Chondrocyte (in vitro differentiated cells): ENCODE measurements at regions not wholly inside any gene's neighbourhood (a gene's known extent, or its start where the extent isn't known, plus 50 kb on each side); places are given as distances from the start of the nearest gene placed in this dataset.

ENCODE experiments used
- DNase-seq: peaks from one replicate; pipeline ENCODE4 v3.0.0; 2021; ENCODE audit warnings: mixed read lengths, low spot score
- H3K27ac Mint-ChIP-seq: one replicate; pipeline ENCODE4 v1.8.0; 2021; ENCODE audit warnings: mild to moderate bottlenecking, moderate library complexity, mixed read lengths; ENCODE audit not compliant: unreplicated experiment
- H3K27me3 Mint-ChIP-seq: 2 replicates; pipeline ENCODE4 v1.8.0; 2021; ENCODE audit warnings: low read depth, mixed read lengths
- H3K36me3 Mint-ChIP-seq: 2 replicates; pipeline ENCODE4 v1.8.0; 2021; ENCODE audit warnings: low read depth, mixed read lengths
- H3K4me1 Mint-ChIP-seq: 2 replicates; pipeline ENCODE4 v1.8.0; 2021; ENCODE audit warnings: low read depth, mild to moderate bottlenecking, mixed read lengths
- H3K4me3 Mint-ChIP-seq: one replicate; pipeline ENCODE4 v1.8.0; 2021; ENCODE audit warnings: mild to moderate bottlenecking, moderate library complexity, mixed read lengths; ENCODE audit not compliant: unreplicated experiment
- H3K9me3 Mint-ChIP-seq: 2 replicates; pipeline ENCODE4 v1.8.0; 2021; ENCODE audit warnings: low read depth, mixed read lengths
- TF ChIP-seq, protein P1 (sequence below): fragments of 200-600 bp; sonication (generic); IDR thresholded peaks from 2 replicates; pipeline ENCODE4 v1.5.0; 2021; ENCODE audit warnings: antibody characterized with exemption, mild to moderate bottlenecking, moderate library complexity

DNA sequence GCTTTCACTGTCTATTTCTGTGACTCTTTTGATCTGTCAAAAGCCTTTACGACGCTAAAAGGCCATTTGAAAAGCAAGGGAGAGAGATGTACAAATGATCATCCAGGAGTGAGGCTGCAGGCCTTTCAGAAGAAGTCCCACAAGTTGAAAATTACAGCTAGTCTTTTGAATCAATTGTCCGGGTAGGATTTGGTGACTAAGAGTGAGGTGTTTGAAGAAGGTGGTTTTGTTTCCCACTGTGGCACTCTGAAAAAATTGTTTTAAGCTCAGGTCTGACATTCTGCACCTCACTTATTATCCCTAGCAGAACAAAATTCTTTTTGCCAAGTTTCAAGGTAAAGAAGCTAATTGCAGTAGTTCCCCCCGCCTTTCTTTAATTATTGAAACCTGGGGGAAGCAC is 50.8 kb upstream of the TMEM108 start:
- Mint-ChIP-seq H3K4me3 (no peak overlapping the region), H3K36me3 (no peaks in the 10 kb centered on the region), H3K9me3 (peaks cover 7% of the 10 kb centered on the region), H3K27ac (no peak overlapping the region), H3K4me1 (no peaks in the 10 kb centered on the region), H3K27me3 (peaks cover 20% of the 10 kb centered on the region)
- DNase-seq: no peak
- TF ChIP-seq, protein P1, sequence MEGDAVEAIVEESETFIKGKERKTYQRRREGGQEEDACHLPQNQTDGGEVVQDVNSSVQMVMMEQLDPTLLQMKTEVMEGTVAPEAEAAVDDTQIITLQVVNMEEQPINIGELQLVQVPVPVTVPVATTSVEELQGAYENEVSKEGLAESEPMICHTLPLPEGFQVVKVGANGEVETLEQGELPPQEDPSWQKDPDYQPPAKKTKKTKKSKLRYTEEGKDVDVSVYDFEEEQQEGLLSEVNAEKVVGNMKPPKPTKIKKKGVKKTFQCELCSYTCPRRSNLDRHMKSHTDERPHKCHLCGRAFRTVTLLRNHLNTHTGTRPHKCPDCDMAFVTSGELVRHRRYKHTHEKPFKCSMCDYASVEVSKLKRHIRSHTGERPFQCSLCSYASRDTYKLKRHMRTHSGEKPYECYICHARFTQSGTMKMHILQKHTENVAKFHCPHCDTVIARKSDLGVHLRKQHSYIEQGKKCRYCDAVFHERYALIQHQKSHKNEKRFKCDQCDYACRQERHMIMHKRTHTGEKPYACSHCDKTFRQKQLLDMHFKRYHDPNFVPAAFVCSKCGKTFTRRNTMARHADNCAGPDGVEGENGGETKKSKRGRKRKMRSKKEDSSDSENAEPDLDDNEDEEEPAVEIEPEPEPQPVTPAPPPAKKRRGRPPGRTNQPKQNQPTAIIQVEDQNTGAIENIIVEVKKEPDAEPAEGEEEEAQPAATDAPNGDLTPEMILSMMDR: no peak

DNA sequence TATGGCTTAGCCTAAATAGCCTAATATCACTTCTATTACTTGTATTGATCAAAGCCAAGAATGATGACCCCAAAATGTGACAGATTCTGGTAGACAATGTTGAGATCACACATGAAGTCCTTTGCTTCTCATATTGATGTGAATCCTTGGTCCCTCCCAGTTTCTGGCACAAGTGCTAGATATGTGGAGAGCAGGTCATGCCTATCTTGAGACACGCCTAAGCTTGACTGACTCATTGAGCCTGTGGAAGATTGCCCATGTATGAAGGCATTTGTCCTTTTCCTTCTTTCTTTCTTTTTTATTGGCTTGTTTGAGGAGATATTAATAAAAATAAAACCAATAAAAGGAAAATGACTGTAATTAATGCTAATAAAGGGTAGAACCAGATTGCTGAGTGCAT is 54.0 kb upstream of the TMEM108 start:
- DNase-seq: no peak
- peaks cover 19% of the 10 kb centered on the region for H3K27me3 Mint-ChIP-seq
- no peaks in the 10 kb centered on the region for H3K36me3 Mint-ChIP-seq
- TF ChIP-seq, protein P1: no peak
- H3K27ac Mint-ChIP-seq: no peak overlapping the region
- H3K9me3 Mint-ChIP-seq: peaks cover 10% of the 10 kb centered on the region
- H3K4me3 Mint-ChIP-seq: no peak overlapping the region
- H3K4me1 Mint-ChIP-seq: no peaks in the 10 kb centered on the region

DNA sequence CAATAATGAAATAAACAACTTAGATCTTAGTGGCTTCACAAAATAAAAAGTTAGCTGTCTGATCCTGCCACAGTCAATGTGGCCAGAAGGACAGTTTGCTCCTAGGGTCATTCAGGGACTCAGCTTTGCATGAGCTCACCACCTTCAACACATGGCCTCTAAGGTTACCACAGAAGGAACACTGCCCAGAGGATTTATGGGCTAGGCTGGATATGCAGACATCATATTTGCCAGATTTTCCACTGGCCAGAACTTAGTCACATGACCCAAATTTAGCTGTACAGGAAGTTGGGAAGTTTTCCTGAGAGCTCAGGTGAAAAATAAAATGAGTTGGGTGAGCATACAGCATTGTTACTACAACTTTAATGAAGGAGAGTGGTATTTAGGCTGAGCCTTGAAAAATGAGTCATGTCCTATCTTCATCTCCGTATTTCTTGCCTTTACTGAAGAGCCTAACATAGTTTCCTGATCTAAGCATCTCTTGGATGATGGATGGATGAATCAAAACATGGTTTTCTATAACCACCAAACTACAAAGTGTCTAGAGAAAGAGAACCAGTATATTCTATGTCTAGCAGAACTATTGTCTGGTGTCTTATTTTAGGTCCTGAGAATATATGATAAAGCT is 54.9 kb upstream of the TMEM108 start:
- TF ChIP-seq, protein P1: no peak
- H3K27me3 Mint-ChIP-seq: peaks cover 20% of the 10 kb centered on the region
- H3K4me1 Mint-ChIP-seq: no peaks in the 10 kb centered on the region
- no peaks in the 10 kb centered on the region for H3K36me3 Mint-ChIP-seq
- H3K27ac Mint-ChIP-seq: no peak overlapping the region
- peaks cover 10% of the 10 kb centered on the region for H3K9me3 Mint-ChIP-seq
- no peak for DNase-seq
- H3K4me3 Mint-ChIP-seq: no peak overlapping the region

DNA sequence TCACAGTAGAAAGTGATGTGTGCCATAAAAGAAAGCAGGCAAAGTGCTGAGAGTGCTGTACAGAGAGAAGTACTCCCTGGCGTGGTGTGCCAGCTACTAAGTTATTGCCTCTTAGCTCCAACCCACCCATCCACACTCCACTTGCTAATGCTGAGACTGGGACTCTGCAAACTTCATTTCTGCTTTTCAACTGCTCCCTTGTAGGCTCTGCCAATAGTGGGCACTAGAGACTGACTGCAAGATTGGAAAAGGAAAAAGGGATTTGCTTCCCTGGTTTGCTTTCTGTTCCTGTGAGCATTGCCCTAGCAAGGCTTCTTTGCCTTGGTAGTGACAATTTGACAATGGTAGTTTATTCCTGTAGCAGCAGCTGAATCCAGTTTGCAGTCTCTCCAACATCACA is 56.5 kb upstream of the TMEM108 start:
- DNase-seq: no peak
- H3K4me3 Mint-ChIP-seq: no peak overlapping the region
- H3K9me3 Mint-ChIP-seq: peaks cover 6% of the 10 kb centered on the region
- no peak overlapping the region for H3K27ac Mint-ChIP-seq
- TF ChIP-seq, protein P1: no peak
- no peaks in the 10 kb centered on the region for H3K36me3 Mint-ChIP-seq
- H3K27me3 Mint-ChIP-seq: peaks cover 17% of the 10 kb centered on the region
- no peaks in the 10 kb centered on the region for H3K4me1 Mint-ChIP-seq

DNA sequence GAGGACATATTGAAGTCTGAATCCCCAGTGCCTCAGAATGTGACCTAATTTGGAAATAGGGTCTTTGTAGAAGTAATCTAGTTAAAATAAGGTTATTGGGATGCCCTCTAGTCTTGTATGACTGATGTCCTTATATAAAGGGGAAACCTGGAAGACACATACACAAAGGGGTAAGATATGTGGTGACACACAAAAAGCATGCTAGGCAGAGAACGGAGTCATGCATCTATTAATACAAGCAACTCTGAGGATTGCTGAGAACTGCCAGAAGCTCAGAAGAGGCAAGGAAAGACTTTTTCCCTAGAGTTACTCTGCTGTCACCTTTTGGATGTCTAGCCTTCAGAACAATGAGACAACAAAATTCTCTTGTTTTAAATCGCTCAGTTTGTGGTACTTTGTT is 58.1 kb upstream of the TMEM108 start:
- Mint-ChIP-seq H3K4me1 (no peaks in the 10 kb centered on the region), H3K9me3 (peaks cover 3% of the 10 kb centered on the region), H3K27ac (no peak overlapping the region), H3K4me3 (no peak overlapping the region), H3K36me3 (no peaks in the 10 kb centered on the region), H3K27me3 (peaks cover 11% of the 10 kb centered on the region)
- TF ChIP-seq, protein P1: no peak
- no peak for DNase-seq
